ENCODE measurements at regions not wholly inside any gene's neighbourhood (a gene's known extent, or its start where the extent isn't known, plus 50 kb on each side); places are given as distances from the start of the nearest gene placed in this dataset.

GRCh38 chr11:116658876-116659535 lies 113.8 kb downstream of the BUD13 start (continued):
- TF ChIP-seq STAT1 (IDR thresholded peaks at IDR 0.05; ENCODE audit: unreplicated experiment) (no peak), POLR2AphosphoS5 (IDR thresholded peaks at IDR 0.05; ENCODE audit: low read depth) (no peak), ZNF462 (CRISPR knock-in tag; IDR thresholded peaks at IDR 0.05) (no peak), JUNB (IDR thresholded peaks at IDR 0.05; ENCODE audit: unreplicated experiment) (no peak)

GRCh38 chr11:116657842-116658825 lies 114.7 kb downstream of the BUD13 start:
- no peak overlapping the region for H2AFZ ChIP-seq
- no peak for DNase-seq (ENCODE audit: low spot score)
- ATAC-seq, result peak; percentile 74
- H3K4me3 ChIP-seq, result no peak overlapping the region
- no peaks in the 10 kb centered on the region for H3K4me1 ChIP-seq (ENCODE audit: insufficient read depth)
- no peak overlapping the region for H3K27ac ChIP-seq (ENCODE audit: low read depth)
- H3K27me3 ChIP-seq (ENCODE audit: insufficient read depth), result no peaks in the 10 kb centered on the region
- Mint-ChIP-seq H3K4me1 (peaks cover 7% of the 10 kb centered on the region; the same call in 2 of the 3 replicates), H3K9me3 (peaks cover 11% of the 10 kb centered on the region; the same call in 2 of the 3 replicates), H3K4me3 (no peak overlapping the region), H3K27ac (no peak overlapping the region), H3K27me3 (ENCODE audit: insufficient read depth, low read depth, poor library complexity) (peaks cover 3% of the 10 kb centered on the region), H3K36me3 (ENCODE audit: low read depth) (peaks cover 16% of the 10 kb centered on the region)
- H3K79me2 ChIP-seq (replicated peaks; ENCODE audit: insufficient read depth), result no peaks in the 10 kb centered on the region
- no peak overlapping the region for H3K4me2 ChIP-seq
- H4K20me1 ChIP-seq (replicated peaks; ENCODE audit: insufficient read depth), result no peaks in the 10 kb centered on the region
- no peak for TF ChIP-seq ZNF331 (CRISPR knock-in tag; IDR thresholded peaks at IDR 0.05; ENCODE audit: low read depth)
- TF ChIP-seq CTCF (conservative IDR thresholded peaks at IDR 0.05; ENCODE audit: low read depth in 2 of 2), result peak in 1 of 2 experiments; percentile 33; a peak in 1 of 4 replicates
- H3K9me2 ChIP-seq (ENCODE audit: insufficient read depth), result 0 out of 2 replicates have a peak, but pooled peaks cover 3% of the 10 kb centered on the region
- no peaks in the 10 kb centered on the region for H3F3A ChIP-seq (replicated peaks; ENCODE audit: low read depth)
- no peaks in the 10 kb centered on the region for H3K36me3 ChIP-seq (ENCODE audit: insufficient read depth)
